Testis (tissue), 2 donors: ENCODE measurements at regions not wholly inside any gene's neighbourhood (a gene's known extent, or its start where the extent isn't known, plus 50 kb on each side); places are given as distances from the start of the nearest gene placed in this dataset.

Experiments used
- CTCF ChIP-seq, 3 experiments: fragments of 450-650 bp in 2 of 3; fragments of 200-600 bp in 1 of 3; sonication (generic) in 1 of 3; IDR thresholded peaks; one replicate each; pipeline ENCODE4 v1.5.1; 2016 to 2019; ENCODE audit warnings: antibody characterized with exemption in 3 of 3, mild to moderate bottlenecking in 2 of 3, moderate library complexity in 1 of 3
- POLR2A ChIP-seq: fragments of 450-650 bp; IDR thresholded peaks from one replicate; pipeline ENCODE4 v1.6.1; 2017; ENCODE audit warnings: antibody characterized with exemption, mild to moderate bottlenecking, moderate library complexity

GRCh38 chr16:82452004-82452756, 174.6 kb upstream of the CDH13 start:
- TF ChIP-seq CTCF (IDR thresholded peaks at IDR 0.05) (no peak), POLR2A (no peak)
